HUES64 (cell line): ENCODE measurements at regions not wholly inside any gene's neighbourhood (a gene's known extent, or its start where the extent isn't known, plus 50 kb on each side); places are given as distances from the start of the nearest gene placed in this dataset.
"Not testable (repeated sequence)": the region's sequence is repeated elsewhere in the genome, so short reads cannot be mapped to it uniquely, and the experiment has no call there.

Experiments
- H3K27ac ChIP-seq: 2 replicates; pipeline ENCODE4 v1.7.0; 2013; ENCODE audit warnings: low read depth, low read length, inconsistent platforms
- H3K27me3 ChIP-seq: 2 replicates; pipeline ENCODE4 v1.6.1; 2013; ENCODE audit warnings: mild to moderate bottlenecking, low read length; ENCODE audit not compliant: insufficient read depth
- H3K36me3 ChIP-seq: 2 replicates; pipeline ENCODE4 v1.6.1; 2013; ENCODE audit warnings: mild to moderate bottlenecking, low read length; ENCODE audit not compliant: insufficient read depth
- H3K4me1 ChIP-seq: 2 replicates; pipeline ENCODE4 v1.6.1; 2013; ENCODE audit warnings: mild to moderate bottlenecking, low read length, moderate library complexity; ENCODE audit not compliant: insufficient read depth
- H3K4me3 ChIP-seq: 2 replicates; pipeline ENCODE4 v1.5.1; 2013; ENCODE audit warnings: mild to moderate bottlenecking, low read length, moderate library complexity
- H3K9ac ChIP-seq: 2 replicates; pipeline ENCODE4 v1.6.1; 2013; ENCODE audit warnings: mild to moderate bottlenecking, low read depth, low read length
- H3K9me3 ChIP-seq: 2 replicates; pipeline ENCODE4 v1.6.1; 2013; ENCODE audit warnings: low read depth, low read length; ENCODE audit not compliant: insufficient read depth
- WGBS: fragments of 150-250, 120-280 bp; methylation state at CpG from one replicate; pipeline ENCODE4 v1.1.7; 2013; ENCODE audit warnings: missing lambda C conversion rate; 5-methylcytosine and 5-hydroxymethylcytosine counted together

- Histone ChIP-seq H3K4me1 (no peaks in the 10 kb centered on the region), H3K27ac (no peak overlapping the region), H3K27me3 (peaks cover 31% of the 10 kb centered on the region), H3K36me3 (no peaks in the 10 kb centered on the region), H3K4me3 (no peak overlapping the region), H3K9ac (no peak overlapping the region), H3K9me3 (no peaks in the 10 kb centered on the region)
- 65% methylated on average over 3 of the region's 5 CpGs for WGBS
These were observed 876.4 kb downstream of the DTWD2 start for GRCh38 chr5:118111956-118112355.

GRCh38 chr5:118107246-118107645, 881.1 kb downstream of the DTWD2 start:
- not testable (repeated sequence) for H3K4me3 ChIP-seq, H3K9ac ChIP-seq, H3K27ac ChIP-seq, H3K36me3 ChIP-seq, H3K9me3 ChIP-seq, H3K27me3 ChIP-seq, H3K4me1 ChIP-seq
- WGBS = 83% methylated on average over 2 of the region's 3 CpGs

- Histone ChIP-seq H3K27me3 (no peaks in the 10 kb centered on the region; the same call in 1 of the 2 replicates), H3K9ac (no peak overlapping the region), H3K4me3 (no peak overlapping the region), H3K9me3 (no peaks in the 10 kb centered on the region), H3K4me1 (no peaks in the 10 kb centered on the region; the same call in 1 of the 2 replicates), H3K27ac (no peak overlapping the region), H3K36me3 (no peaks in the 10 kb centered on the region)
- WGBS = 100% methylated on average over 1 of the region's 1 CpG
These were observed 889.6 kb downstream of the DTWD2 start for GRCh38 chr5:118098716-118099115.

GRCh38 chr5:118095115-118095514, 893.2 kb downstream of the DTWD2 start:
- H3K9ac ChIP-seq = no peak overlapping the region
- no peaks in the 10 kb centered on the region; the same call in 1 of the 2 replicates for H3K4me1 ChIP-seq
- H3K27me3 ChIP-seq = no peaks in the 10 kb centered on the region
- H3K4me3 ChIP-seq = no peak overlapping the region; the same call in 1 of the 2 replicates
- no peaks in the 10 kb centered on the region for H3K36me3 ChIP-seq
- 100% methylated on average over 1 of the region's 2 CpGs for WGBS
- H3K9me3 ChIP-seq = no peaks in the 10 kb centered on the region
- H3K27ac ChIP-seq = no peak overlapping the region

GRCh38 chr5:118088448-118088847, 899.9 kb downstream of the DTWD2 start:
- Histone ChIP-seq H3K36me3 (no peaks in the 10 kb centered on the region), H3K4me1 (no peaks in the 10 kb centered on the region), H3K9ac (no peak overlapping the region), H3K27me3 (no peaks in the 10 kb centered on the region), H3K27ac (no peak overlapping the region), H3K4me3 (no peak overlapping the region), H3K9me3 (no peaks in the 10 kb centered on the region)

GRCh38 chr5:118076490-118076889, 911.9 kb downstream of the DTWD2 start:
- no peaks in the 10 kb centered on the region for H3K9me3 ChIP-seq
- no CpG with 5 or more reads among the region's 2 CpGs for WGBS
- no peak overlapping the region for H3K27ac ChIP-seq
- no peak overlapping the region for H3K9ac ChIP-seq
- H3K36me3 ChIP-seq = no peaks in the 10 kb centered on the region
- no peaks in the 10 kb centered on the region for H3K4me1 ChIP-seq
- H3K27me3 ChIP-seq = no peaks in the 10 kb centered on the region
- no peak overlapping the region for H3K4me3 ChIP-seq

- no peak overlapping the region for H3K27ac ChIP-seq
- no peaks in the 10 kb centered on the region for H3K36me3 ChIP-seq
- H3K4me1 ChIP-seq = no peaks in the 10 kb centered on the region
- H3K9ac ChIP-seq = no peak overlapping the region
- H3K9me3 ChIP-seq = no peaks in the 10 kb centered on the region
- no peak overlapping the region for H3K4me3 ChIP-seq
- no CpG with 5 or more reads among the region's 2 CpGs for WGBS
- H3K27me3 ChIP-seq = no peaks in the 10 kb centered on the region
These were observed 918.3 kb downstream of the DTWD2 start for GRCh38 chr5:118070041-118070440.

GRCh38 chr5:118069452-118069851, 918.9 kb downstream of the DTWD2 start:
- no peaks in the 10 kb centered on the region for H3K4me1 ChIP-seq
- no peaks in the 10 kb centered on the region for H3K36me3 ChIP-seq
- H3K9ac ChIP-seq = no peak overlapping the region
- no peak overlapping the region for H3K4me3 ChIP-seq
- H3K9me3 ChIP-seq = no peaks in the 10 kb centered on the region
- H3K27me3 ChIP-seq = no peaks in the 10 kb centered on the region
- no peak overlapping the region for H3K27ac ChIP-seq

GRCh38 chr5:118068886-118069285, 919.5 kb downstream of the DTWD2 start:
- H3K27me3 ChIP-seq = no peaks in the 10 kb centered on the region
- H3K9me3 ChIP-seq = no peaks in the 10 kb centered on the region
- no peak overlapping the region for H3K9ac ChIP-seq
- H3K36me3 ChIP-seq = no peaks in the 10 kb centered on the region
- H3K27ac ChIP-seq = no peak overlapping the region
- no peak overlapping the region for H3K4me3 ChIP-seq
- no peaks in the 10 kb centered on the region for H3K4me1 ChIP-seq

GRCh38 chr5:118063836-118064235, 924.5 kb downstream of the DTWD2 start:
- not testable (repeated sequence) for H3K36me3 ChIP-seq, H3K27ac ChIP-seq, H3K9me3 ChIP-seq, H3K4me1 ChIP-seq, H3K27me3 ChIP-seq, H3K9ac ChIP-seq, H3K4me3 ChIP-seq

- H3K9me3 ChIP-seq = no peaks in the 10 kb centered on the region
- no peak overlapping the region for H3K27ac ChIP-seq
- no peaks in the 10 kb centered on the region for H3K4me1 ChIP-seq
- no peaks in the 10 kb centered on the region for H3K36me3 ChIP-seq
- H3K27me3 ChIP-seq = no peaks in the 10 kb centered on the region
- WGBS = 83% methylated on average over 1 of the region's 2 CpGs
- H3K4me3 ChIP-seq = no peak overlapping the region
- H3K9ac ChIP-seq = no peak overlapping the region
These were observed 927.5 kb downstream of the DTWD2 start for GRCh38 chr5:118060833-118061232.

GRCh38 chr5:118052503-118052902, 935.8 kb downstream of the DTWD2 start:
- H3K27ac ChIP-seq = no peak overlapping the region
- no peaks in the 10 kb centered on the region for H3K27me3 ChIP-seq
- H3K9me3 ChIP-seq = peaks cover 9% of the 10 kb centered on the region; the same call in 1 of the 2 replicates
- no peaks in the 10 kb centered on the region for H3K36me3 ChIP-seq
- no peaks in the 10 kb centered on the region for H3K4me1 ChIP-seq
- no peak overlapping the region for H3K4me3 ChIP-seq
- H3K9ac ChIP-seq = no peak overlapping the region
